ENCODE measurements at regions not wholly inside any gene's neighbourhood (a gene's known extent, or its start where the extent isn't known, plus 50 kb on each side); places are given as distances from the start of the nearest gene placed in this dataset.

GRCh38 chr21:15190412-15190811 lies 125.6 kb upstream of the NRIP1 start:
- H2AFZ ChIP-seq (ENCODE audit: low read length) = peak overlapping the region; percentile 25
- peak overlapping the region; percentile 95 for H3K27ac ChIP-seq (ENCODE audit: low read length)
- H4K20me1 ChIP-seq (ENCODE audit: low read length) = no peaks in the 10 kb centered on the region
- ChIA-PET POLR2A (ENCODE audit: unreplicated experiment) (no interaction called here), CTCF (no interaction called here)
- H3K9ac ChIP-seq (ENCODE audit: low read length) = peak overlapping the region; percentile 45
- peaks cover 6% of the 10 kb centered on the region for H3F3A ChIP-seq (ENCODE audit: low read length, unreplicated experiment)
- H3K4me1 ChIP-seq (ENCODE audit: insufficient read depth, low read length) = peaks cover 27% of the 10 kb centered on the region
- TF ChIP-seq CTCF (conservative IDR thresholded peaks at IDR 0.05; ENCODE audit: low read depth, low read length) = no peak
- TF ChIP-seq EZH2 (IDR thresholded peaks at IDR 0.05; ENCODE audit: low read length, unreplicated experiment) = no peak
- no peak for TF ChIP-seq EZH2phosphoT487 (IDR thresholded peaks at IDR 0.05; ENCODE audit: borderline replicate concordance, low read length)
- no peaks in the 10 kb centered on the region for H3K27me3 ChIP-seq (ENCODE audit: low read length)
- H3K9me2 ChIP-seq (replicated peaks; ENCODE audit: low read length) = no peaks in the 10 kb centered on the region; the same call in 1 of the 2 replicates
- no peaks in the 10 kb centered on the region for H3K9me3 ChIP-seq (ENCODE audit: low read length)
- BruUV-seq (replicated peaks) = no TSS peak
- peak overlapping the region; percentile 24; the same call in 1 of the 2 replicates for H3K4me3 ChIP-seq (ENCODE audit: low read length)
- peak overlapping the region; percentile 78 for H3K4me2 ChIP-seq (ENCODE audit: low read length)
- DNase-seq = no peak
- intact Hi-C loops (cut with micrococcal nuclease) = loop anchor here (2.0 to 5.0 kb wide), 4 partner anchors 60 to 328 kb away; no protein-coding TSS in a partner anchor
- no peaks in the 10 kb centered on the region for H3K36me3 ChIP-seq (ENCODE audit: low read depth, low read length)
- no peak for ATAC-seq
- no peaks in the 10 kb centered on the region for H3K79me2 ChIP-seq (ENCODE audit: low read length)

GRCh38 chr21:15190837-15191236 lies 126.0 kb upstream of the NRIP1 start:
- Histone ChIP-seq H3K4me2 (ENCODE audit: low read length) (peak overlapping the region; percentile 78), H3K9me3 (ENCODE audit: low read length) (no peaks in the 10 kb centered on the region), H3K9ac (ENCODE audit: low read length) (peak overlapping the region; percentile 45), H3F3A (ENCODE audit: low read length, unreplicated experiment) (peaks cover 6% of the 10 kb centered on the region), H4K20me1 (ENCODE audit: low read length) (no peaks in the 10 kb centered on the region), H3K9me2 (replicated peaks; ENCODE audit: low read length) (no peaks in the 10 kb centered on the region; the same call in 1 of the 2 replicates), H2AFZ (ENCODE audit: low read length) (peak overlapping the region; percentile 25), H3K4me3 (ENCODE audit: low read length) (peak overlapping the region; percentile 24; the same call in 1 of the 2 replicates), H3K4me1 (ENCODE audit: insufficient read depth, low read length) (peaks cover 27% of the 10 kb centered on the region), H3K36me3 (ENCODE audit: low read depth, low read length) (no peaks in the 10 kb centered on the region), H3K79me2 (ENCODE audit: low read length) (no peaks in the 10 kb centered on the region), H3K27ac (ENCODE audit: low read length) (peak overlapping the region; percentile 95), H3K27me3 (ENCODE audit: low read length) (no peaks in the 10 kb centered on the region)
- peak; percentile 41 for DNase-seq
- ChIA-PET POLR2A (ENCODE audit: unreplicated experiment) (no interaction called here), CTCF (no interaction called here)
- no peak for TF ChIP-seq EZH2 (IDR thresholded peaks at IDR 0.05; ENCODE audit: low read length, unreplicated experiment)
- no peak for TF ChIP-seq EZH2phosphoT487 (IDR thresholded peaks at IDR 0.05; ENCODE audit: borderline replicate concordance, low read length)
- no peak for TF ChIP-seq CTCF (conservative IDR thresholded peaks at IDR 0.05; ENCODE audit: low read depth, low read length)
- ATAC-seq = peak; percentile 47
- intact Hi-C loops (cut with micrococcal nuclease) = loop anchor here (1.0 to 5.0 kb wide), 6 partner anchors 33 to 329 kb away; no protein-coding TSS in a partner anchor
- BruUV-seq (replicated peaks) = no TSS peak

- Histone ChIP-seq H2AFZ (ENCODE audit: low read length) (peak overlapping the region; percentile 27), H3K9me3 (ENCODE audit: low read length) (no peaks in the 10 kb centered on the region), H3K79me2 (ENCODE audit: low read length) (no peaks in the 10 kb centered on the region), H4K20me1 (ENCODE audit: low read length) (no peaks in the 10 kb centered on the region), H3K4me1 (ENCODE audit: insufficient read depth, low read length) (peaks cover 27% of the 10 kb centered on the region), H3K27ac (ENCODE audit: low read length) (peak overlapping the region; percentile 95), H3K9me2 (replicated peaks; ENCODE audit: low read length) (no peaks in the 10 kb centered on the region; the same call in 1 of the 2 replicates), H3K27me3 (ENCODE audit: low read length) (no peaks in the 10 kb centered on the region), H3K9ac (ENCODE audit: low read length) (peak overlapping the region; percentile 74), H3K4me3 (ENCODE audit: low read length) (peak overlapping the region; percentile 58), H3K4me2 (ENCODE audit: low read length) (peak overlapping the region; percentile 78), H3F3A (ENCODE audit: low read length, unreplicated experiment) (peaks cover 6% of the 10 kb centered on the region), H3K36me3 (ENCODE audit: low read depth, low read length) (no peaks in the 10 kb centered on the region)
- ATAC-seq = peak; percentile 54
- ChIA-PET POLR2A (ENCODE audit: unreplicated experiment) (no interaction called here), CTCF (no interaction called here)
- intact Hi-C loops (cut with micrococcal nuclease) = loop anchor here (1.0 to 5.0 kb wide), 6 partner anchors 33 to 329 kb away; no protein-coding TSS in a partner anchor
- TF ChIP-seq EZH2phosphoT487 (IDR thresholded peaks at IDR 0.05; ENCODE audit: borderline replicate concordance, low read length) (no peak), EZH2 (IDR thresholded peaks at IDR 0.05; ENCODE audit: low read length, unreplicated experiment) (no peak), CTCF (conservative IDR thresholded peaks at IDR 0.05; ENCODE audit: low read depth, low read length) (no peak)
- peak; percentile 55 for DNase-seq
- no TSS peak for BruUV-seq (replicated peaks)
Measured at GRCh38 chr21:15191342-15191741, 126.5 kb upstream of the NRIP1 start.

Measured in PC-3 (cell line).